ENCODE measurements at regions not wholly inside any gene's neighbourhood (a gene's known extent, or its start where the extent isn't known, plus 50 kb on each side); places are given as distances from the start of the nearest gene placed in this dataset.
"Not testable (repeated sequence)": the region's sequence is repeated elsewhere in the genome, so short reads cannot be mapped to it uniquely, and the experiment has no call there.

DNA sequence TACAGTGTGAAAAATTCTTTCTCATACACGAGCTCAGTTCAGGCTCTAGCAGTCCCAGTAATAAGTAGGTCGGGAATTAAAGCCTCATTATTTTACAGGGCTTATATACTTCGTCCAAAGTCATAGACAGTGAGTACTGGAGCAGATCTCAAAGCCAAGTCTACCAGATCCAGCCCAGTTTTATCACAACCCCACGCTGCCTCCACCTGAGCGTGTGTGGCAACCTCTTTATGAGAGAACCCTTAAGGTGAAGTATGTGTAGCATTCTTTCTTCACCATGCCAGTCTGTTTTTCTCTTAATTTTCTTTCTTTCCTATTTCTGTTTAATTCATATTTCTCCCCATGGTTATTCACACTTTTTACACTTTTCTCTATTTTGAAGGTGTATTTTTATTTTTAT is 574.6 kb upstream of the ARPP21 start:
- FAIRE-seq = no peak

DNA sequence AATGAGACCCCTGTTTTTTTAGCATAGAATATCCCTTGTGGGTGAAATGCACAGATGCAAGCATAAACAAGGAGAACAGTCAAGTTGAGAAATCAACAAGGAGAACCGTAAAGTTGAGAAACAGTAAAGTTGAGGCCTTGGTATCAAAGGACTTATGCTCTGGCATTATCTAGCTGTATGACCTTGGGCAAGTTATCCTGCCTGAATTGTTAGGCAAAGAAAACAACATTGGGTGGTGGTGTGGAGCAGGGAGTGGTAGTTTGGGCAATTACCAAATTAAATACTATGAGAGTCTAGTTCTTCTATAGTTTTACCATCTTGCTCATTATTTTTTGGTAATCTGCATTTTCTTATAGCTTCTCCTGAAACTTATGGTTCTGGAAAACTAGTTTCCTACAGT is 573.4 kb upstream of the ARPP21 start:
- FAIRE-seq = no peak

DNA sequence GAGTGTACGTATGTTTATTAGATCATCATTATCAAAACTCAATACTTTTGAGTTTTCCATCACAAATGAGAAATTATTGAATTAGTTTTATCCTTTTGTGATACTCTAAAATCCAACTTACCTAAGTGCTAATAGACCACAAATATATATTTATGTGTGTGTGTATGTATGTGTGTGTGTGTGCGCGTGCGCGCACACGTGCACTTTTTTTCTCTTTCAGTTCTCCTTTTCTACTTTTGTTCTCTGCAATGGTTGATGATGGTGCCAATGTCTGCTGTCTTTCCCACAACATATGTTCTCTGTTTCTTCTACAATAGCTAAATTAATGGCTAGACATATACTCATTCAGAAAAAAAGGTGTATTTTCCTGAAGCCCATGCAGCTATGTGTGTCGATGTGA is 571.6 kb upstream of the ARPP21 start:
- no peak for FAIRE-seq

- no peak for FAIRE-seq
Observed at GRCh38 chr3:35070088-35070487, 569.2 kb upstream of the ARPP21 start.

DNA sequence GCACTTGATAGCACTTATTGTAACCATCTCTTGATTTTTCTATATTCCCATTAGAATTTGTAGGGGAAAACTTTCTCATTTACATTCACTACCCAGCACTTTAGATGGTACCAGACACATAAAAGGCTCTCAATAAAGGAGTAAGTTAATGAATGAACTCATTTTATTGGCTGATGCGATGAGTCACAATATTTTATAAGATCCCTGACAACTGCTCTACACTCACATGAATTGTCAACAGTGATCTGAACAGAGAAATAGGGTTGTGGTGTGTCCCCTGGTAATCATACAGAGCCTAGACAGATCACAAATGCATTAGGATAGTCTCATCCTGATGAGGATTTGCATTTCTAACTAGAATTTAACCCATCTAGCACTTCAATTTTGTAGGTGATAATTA is 567.6 kb upstream of the ARPP21 start:
- no peak for FAIRE-seq

- FAIRE-seq = no peak
Observed at GRCh38 chr3:35078780-35079179, 560.5 kb upstream of the ARPP21 start.

- FAIRE-seq = no peak
Observed at GRCh38 chr3:35079403-35079802, 559.9 kb upstream of the ARPP21 start.

DNA sequence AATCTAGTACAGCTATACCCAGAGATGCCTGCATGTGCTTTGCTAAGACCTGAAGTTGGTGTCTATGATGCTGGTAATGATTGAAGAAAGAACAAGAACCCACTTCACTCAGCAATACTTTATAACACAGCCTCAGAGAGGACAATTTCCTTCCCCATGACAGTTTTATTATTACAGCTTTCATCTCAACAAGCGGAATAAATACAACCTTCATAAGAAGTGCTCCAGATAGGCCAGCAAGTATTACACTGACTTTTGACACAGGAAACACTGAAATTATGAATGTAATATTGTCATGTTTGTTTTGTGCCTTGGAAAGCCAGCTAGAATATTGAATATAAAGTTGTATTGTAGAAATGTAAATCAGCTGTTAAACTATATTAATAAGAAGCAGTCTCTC is 557.4 kb upstream of the ARPP21 start:
- no peak for FAIRE-seq

DNA sequence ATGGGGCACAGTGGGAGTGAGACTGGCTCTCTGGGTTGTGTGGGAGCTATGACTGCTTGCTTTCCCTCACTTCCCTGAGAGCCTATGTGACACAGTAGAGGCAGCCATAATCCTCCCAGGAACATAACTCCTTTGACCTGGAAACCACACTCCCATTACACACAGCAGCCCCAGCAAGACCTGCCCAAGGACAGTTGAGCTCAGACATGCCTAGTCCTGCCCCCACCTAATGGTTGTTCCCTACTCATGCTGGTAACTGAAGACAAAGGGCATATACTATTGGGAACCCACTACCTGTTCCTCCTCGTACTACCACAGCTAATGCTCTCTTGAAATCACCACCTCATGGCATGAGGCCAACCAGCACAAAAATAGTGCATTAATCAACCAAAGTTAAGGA is 550.4 kb upstream of the ARPP21 start:
- no peak for FAIRE-seq

- no peak for FAIRE-seq
Observed at GRCh38 chr3:35114686-35115085, 524.6 kb upstream of the ARPP21 start.

GRCh38 chr3:35120026-35120425 is 519.3 kb upstream of the ARPP21 start:
- no peak for FAIRE-seq

GRCh38 chr3:35137612-35138011 is 501.7 kb upstream of the ARPP21 start:
- no peak for FAIRE-seq

- no peak for FAIRE-seq
Observed at GRCh38 chr3:35141406-35141805, 497.9 kb upstream of the ARPP21 start.

DNA sequence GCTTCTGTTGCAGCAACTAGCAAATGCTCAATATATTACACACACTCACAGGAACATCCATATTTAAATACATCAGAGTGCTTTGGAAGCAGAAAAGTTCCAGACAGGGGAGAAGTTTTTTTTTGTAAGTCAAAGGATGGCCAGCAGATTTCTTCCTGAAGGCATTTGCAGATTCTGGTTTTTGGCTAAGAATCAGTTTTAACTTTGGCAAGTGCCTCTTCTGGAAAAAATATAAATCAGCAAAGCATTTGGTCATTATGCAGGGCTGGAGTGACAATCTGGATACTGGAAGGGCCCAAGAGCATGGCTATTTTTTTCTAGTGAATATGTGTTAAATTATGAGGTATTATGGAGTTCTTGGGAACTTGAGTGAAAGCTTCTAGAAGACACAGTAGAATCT is 495.3 kb upstream of the ARPP21 start:
- FAIRE-seq = no peak

DNA sequence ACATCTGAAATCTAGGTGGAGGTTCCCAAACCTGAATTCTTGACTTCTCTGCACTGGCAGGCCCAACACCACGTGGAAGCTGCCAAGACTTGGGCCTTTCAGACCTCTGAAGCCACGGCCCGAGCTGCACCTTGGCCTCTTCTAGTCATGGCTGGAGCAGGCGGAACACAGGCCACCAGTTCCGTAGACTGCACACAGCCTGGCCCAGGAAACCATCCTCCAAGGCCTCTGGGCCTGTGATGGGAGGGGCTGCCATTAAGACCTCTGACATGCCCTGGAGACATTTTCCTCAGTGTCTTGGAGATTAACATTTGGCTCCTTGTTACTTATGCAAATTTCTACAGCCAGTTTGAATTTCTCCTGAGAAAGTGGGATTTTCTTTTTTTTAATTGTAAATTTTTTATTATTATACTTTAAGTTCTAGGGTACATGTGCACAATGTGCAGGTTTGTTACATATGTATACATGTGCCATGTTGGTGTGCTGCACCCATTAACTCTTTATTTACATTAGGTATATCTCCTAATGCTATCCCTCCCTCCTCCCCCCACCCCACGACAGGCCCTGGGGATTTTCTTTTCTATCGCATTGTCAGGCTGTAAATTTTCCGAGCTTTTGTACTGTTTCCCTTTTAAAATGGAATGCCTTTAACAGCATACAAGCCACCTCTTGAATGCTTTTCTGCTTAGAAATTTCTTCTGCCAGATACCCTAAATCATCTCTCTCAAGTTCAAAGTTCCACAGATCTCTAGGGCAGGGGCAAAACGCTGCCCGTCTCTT is 492.9 kb upstream of the ARPP21 start:
- FAIRE-seq = not testable (repeated sequence)

DNA sequence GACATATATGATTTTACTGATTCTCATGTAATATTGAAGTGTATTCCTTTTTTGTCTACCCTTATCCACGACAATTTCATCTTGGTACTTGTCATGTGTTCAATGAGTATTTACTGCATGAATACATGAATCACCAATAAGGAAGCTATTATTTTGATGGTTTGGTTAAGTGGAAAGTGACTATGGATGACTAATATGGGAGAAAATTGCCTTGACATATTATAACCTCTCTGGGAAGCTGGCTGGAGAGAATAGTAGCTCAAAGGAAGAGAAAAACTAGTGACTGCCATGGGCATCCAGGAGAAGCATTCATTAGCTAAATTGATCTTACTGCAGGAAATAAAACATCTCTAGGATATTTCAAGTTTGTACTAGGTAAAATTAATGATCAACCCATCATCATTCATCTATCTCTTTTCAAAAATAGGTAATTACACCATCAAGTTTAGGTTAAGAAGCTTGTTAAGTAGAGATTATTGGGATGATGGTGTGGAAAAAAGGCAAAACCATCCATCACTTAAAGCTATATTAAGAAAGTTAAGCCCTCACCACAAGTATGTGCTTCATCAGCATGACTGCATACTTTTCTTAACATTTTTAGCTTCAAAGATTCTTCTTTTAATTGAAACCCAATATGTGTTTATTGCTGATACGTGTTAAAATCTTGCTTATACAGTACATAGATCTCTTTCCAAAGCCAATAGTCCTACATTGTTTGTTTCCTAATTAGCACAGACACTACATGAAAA is 455.2 kb upstream of the ARPP21 start:
- no peak for FAIRE-seq

DNA sequence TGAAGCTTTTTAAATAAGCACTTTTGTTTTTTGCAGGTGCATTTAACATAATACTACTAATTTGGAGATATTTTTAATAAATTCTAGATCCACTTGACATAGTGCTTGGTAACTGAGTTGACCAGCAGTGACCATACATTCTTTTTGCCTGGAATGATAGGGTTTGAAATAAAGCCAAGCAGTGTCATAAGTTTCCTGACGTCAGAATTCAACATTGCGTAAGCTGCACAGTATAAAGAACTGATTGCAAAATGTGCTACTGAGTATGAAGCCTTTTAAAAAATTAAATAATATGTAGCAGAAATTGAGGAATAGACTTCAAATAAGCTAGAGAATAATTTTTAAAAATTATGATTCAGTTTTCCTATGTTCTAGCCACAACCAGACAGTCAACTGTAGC is 454.6 kb upstream of the ARPP21 start:
- no peak for FAIRE-seq

DNA sequence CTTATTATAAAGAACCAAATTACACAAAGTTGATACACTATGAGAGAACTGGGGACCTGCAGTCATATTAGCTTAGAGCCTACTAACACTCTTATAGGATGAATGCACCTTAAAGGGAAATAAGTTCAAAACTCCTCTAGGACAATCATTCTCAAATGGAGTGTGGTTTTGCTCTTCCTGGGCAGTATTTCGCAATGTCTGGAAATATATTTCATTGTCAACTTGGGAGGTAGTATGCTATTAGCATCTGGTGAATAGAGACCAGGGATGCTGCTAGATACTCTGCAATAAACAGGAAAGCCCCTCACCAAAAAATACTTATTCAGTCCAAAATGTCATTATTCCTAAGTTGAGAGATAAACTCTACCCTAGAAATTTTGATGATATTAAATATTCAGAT is 451.4 kb upstream of the ARPP21 start:
- no peak for FAIRE-seq

DNA sequence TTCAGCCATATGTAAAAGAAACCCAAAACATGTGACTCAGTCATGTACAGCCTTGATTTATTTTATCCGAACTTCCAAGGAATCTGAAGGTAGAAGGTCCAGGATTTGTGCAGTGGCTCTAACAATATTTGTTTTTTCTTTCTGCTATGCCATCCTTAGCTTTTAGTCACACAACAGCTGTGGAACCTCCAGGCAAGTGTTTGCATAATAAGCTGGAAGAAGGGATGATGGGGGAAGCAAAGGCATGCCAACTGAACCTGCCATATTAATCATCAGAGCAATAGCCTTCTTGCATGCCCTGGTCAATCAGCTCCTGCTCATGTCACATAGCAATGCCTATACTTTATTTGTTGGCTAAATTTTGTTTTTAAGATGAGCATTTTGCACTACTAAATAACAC is 444.7 kb upstream of the ARPP21 start:
- no peak for FAIRE-seq

DNA sequence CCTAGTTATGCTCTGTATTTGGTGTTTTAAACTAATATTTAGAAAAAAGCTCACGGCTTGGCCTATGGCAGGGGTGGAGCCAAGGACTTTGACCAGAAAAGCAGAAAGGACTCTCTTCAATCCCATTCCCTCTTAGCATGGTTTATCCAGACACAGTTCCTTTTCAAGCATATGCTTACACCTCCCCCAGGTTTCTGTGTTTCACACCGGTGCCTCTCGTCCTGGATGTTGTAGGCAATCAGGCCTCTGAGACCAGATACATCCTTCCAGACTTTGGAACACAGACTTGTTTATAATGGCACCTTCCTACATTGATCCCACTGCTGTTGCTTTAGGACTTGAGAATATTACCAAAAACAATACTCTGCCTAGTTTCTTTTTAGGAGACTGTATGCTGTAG is 440.5 kb upstream of the ARPP21 start:
- no peak for FAIRE-seq

DNA sequence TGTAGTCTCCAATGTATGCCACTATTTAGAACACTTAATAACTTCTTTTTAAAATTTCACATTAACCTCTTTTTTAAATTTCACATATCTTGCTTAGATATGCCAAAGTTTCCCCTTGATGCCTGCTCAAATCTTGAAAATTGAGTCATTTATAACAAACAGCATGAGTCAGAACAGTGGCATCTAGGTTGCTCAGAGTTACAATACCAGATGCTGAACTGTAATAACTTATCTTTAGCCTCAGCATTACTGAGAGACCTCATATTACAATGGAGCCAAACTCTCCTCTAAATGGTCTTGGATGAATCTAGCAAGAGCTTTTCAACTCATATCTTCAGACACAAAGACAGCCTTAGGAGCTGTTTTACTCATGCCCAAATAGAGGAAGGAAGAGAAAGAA is 439.3 kb upstream of the ARPP21 start:
- no peak for FAIRE-seq

DNA sequence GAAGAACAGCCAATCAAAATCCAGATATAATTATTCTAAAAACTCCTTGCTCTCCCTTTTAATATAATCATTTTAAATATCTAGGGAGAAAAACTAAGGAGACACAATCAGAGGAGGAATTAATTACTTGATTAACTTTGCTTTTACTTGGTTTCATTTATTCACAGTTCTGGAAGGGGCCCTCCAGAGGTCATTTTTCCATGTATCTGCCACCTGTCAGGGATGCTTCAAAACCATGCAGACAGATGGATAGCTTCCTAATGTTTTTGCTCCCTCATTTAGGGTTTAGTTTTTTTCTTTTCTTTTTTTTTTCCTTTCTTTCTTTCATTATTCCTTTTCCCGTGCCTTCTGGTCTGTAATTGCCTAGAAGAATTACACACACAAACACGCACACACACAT is 438.1 kb upstream of the ARPP21 start:
- no peak for FAIRE-seq

DNA sequence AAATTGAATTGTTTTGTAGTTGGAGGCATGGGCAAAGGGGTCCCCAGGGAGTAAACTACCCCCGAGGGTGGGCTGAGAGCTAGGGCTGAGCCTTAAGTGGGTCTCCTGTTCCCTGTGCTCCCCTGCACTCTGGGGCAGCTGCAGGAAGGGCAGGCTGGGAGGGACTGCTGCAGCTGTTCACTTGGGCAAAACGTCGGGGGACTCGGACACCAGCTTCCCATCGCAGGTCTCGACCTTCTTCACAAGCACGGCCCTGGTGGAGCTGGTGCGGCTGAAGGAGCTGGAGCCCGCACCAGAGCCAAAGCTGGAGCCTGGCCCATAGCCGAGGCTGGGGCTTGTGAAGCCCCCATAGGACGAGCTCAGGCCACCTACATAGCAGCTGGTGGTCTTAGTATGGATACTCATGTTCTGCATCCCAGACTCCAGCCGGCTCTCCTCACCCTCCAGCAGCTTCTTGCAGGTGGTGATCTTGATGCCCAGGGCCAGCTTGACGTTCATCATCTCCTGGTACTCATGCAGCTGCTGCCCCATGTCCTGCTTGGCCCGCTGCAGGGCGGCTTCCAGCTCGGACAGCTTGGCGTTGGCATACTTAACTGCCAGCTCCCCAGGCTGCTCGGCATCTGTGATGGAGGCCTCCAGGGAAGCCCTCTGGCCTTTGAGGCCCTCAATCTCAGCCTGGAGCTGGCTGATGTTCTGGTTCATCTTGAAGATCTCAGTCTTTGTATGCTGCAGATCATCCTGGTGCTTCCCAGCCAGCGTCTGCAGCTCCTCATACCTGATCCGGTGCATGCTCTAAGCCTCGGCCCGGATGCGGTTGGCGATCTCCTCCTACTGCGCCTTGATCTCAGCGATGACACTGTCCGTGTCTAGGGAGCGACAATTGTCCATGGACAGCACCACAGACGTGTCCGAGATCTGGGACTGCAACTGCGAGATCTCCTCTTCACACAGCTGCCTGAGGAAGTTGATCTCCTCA is 423.5 kb upstream of the ARPP21 start:
- FAIRE-seq = no peak

Data from endometrium (tissue), 2 donors.